Testis (tissue), 2 donors: ENCODE measurements at regions not wholly inside any gene's neighbourhood (a gene's known extent, or its start where the extent isn't known, plus 50 kb on each side); places are given as distances from the start of the nearest gene placed in this dataset.

Source experiments
- DNase-seq: peaks from one replicate; pipeline ENCODE4 v3.0.0-alpha.2; 2019
- H3K27ac ChIP-seq, 2 donors: fragments of 200-600 bp; sonication (generic); one replicate each; pipeline ENCODE4 v1.5.1; 2019
- H3K27me3 ChIP-seq: fragments of 200-600 bp; sonication (generic); one replicate; pipeline ENCODE4 v1.5.1; 2019
- H3K36me3 ChIP-seq: fragments of 200-600 bp; sonication (generic); one replicate; pipeline ENCODE4 v1.5.1; 2017; ENCODE audit warnings: low read depth; ENCODE audit errors: missing control alignments
- H3K4me1 ChIP-seq: fragments of 200-600 bp; sonication (generic); one replicate; pipeline ENCODE4 v1.5.1; 2019
- H3K4me3 ChIP-seq, 2 donors: fragments of 200-600 bp; sonication (generic); one replicate each; pipeline ENCODE4 v1.5.1; 2017 to 2019
- H3K9me3 ChIP-seq: fragments of 200-600 bp; sonication (generic); one replicate; pipeline ENCODE4 v1.5.1; 2017
- CTCF ChIP-seq, 3 experiments: fragments of 450-650 bp in 2 of 3; fragments of 200-600 bp in 1 of 3; sonication (generic) in 1 of 3; IDR thresholded peaks; one replicate each; pipeline ENCODE4 v1.5.1; 2016 to 2019; ENCODE audit warnings: antibody characterized with exemption in 3 of 3, mild to moderate bottlenecking in 2 of 3, moderate library complexity in 1 of 3
- POLR2A ChIP-seq: fragments of 450-650 bp; IDR thresholded peaks from one replicate; pipeline ENCODE4 v1.6.1; 2017; ENCODE audit warnings: antibody characterized with exemption, mild to moderate bottlenecking, moderate library complexity
- WGBS, 2 donors: methylation state at CpG; one replicate each; pipeline ENCODE4 v1.1.5; 2018; 5-methylcytosine and 5-hydroxymethylcytosine counted together
- intact Hi-C: fragments of 100-400 bp; cut with DNase I; formaldehyde crosslinking; loops from one replicate; pipeline ENCODE4 v1.15.1; 2023; ENCODE audit warnings: low total_unique reads

GRCh38 chr13:50126993-50127725, 111.9 kb downstream of the KCNRG start:
- WGBS, 2 donors = 14 to 25% methylated on average over 41 to 51 of the region's 51 CpGs
- H3K4me1 ChIP-seq = peaks cover 17% of the 10 kb centered on the region
- peak; percentile 52 for DNase-seq

GRCh38 chr13:50127726-50128291, 112.6 kb downstream of the KCNRG start:
- no peak for TF ChIP-seq CTCF (IDR thresholded peaks at IDR 0.05)
- TF ChIP-seq POLR2A = no peak
- no peak for DNase-seq
- WGBS, 2 donors = 30% methylated on average over 15 to 39 of the region's 39 CpGs
- Histone ChIP-seq H3K27me3 (peaks cover 5% of the 10 kb centered on the region), H3K27ac (peak overlapping the region in 1 of 2 donors; percentile 51), H3K9me3 (no peaks in the 10 kb centered on the region), H3K4me3 (peak overlapping the region; percentile 23 to 91), H3K4me1 (peaks cover 12% of the 10 kb centered on the region), H3K36me3 (no peaks in the 10 kb centered on the region)
- intact Hi-C loops = loop anchor here (5.0 kb wide), 1 partner anchor 46 kb away; no protein-coding TSS in a partner anchor

More at GRCh38 chr13:50126993-50127725, 111.9 kb downstream of the KCNRG start:
- Histone ChIP-seq H3K27ac (peak overlapping the region in 1 of 2 donors; percentile 51), H3K36me3 (no peaks in the 10 kb centered on the region), H3K27me3 (peaks cover 5% of the 10 kb centered on the region), H3K4me3 (peak overlapping the region; percentile 23 to 91), H3K9me3 (no peaks in the 10 kb centered on the region)
- intact Hi-C loops = loop anchor here (5.0 kb wide), 1 partner anchor 45 kb away; no protein-coding TSS in a partner anchor
- TF ChIP-seq POLR2A (no peak), CTCF (IDR thresholded peaks at IDR 0.05) (no peak)

- Histone ChIP-seq H3K36me3 (no peaks in the 10 kb centered on the region), H3K27ac (no peak overlapping the region), H3K9me3 (no peaks in the 10 kb centered on the region), H3K4me3 (peak overlapping the region; percentile 23 to 91), H3K27me3 (peaks cover 5% of the 10 kb centered on the region), H3K4me1 (peaks cover 11% of the 10 kb centered on the region)
- intact Hi-C loops = loop anchor here (5.0 kb wide), 1 partner anchor 46 kb away; no protein-coding TSS in a partner anchor
- DNase-seq = no peak
- WGBS, 2 donors = 54 to 62% methylated on average over 18 of the region's 18 CpGs
- TF ChIP-seq CTCF (IDR thresholded peaks at IDR 0.05) = no peak
- TF ChIP-seq POLR2A = no peak
Measured at GRCh38 chr13:50128428-50128931, 113.2 kb downstream of the KCNRG start.

GRCh38 chr13:50129081-50129705, 113.9 kb downstream of the KCNRG start:
- Histone ChIP-seq H3K36me3 (no peaks in the 10 kb centered on the region), H3K4me1 (peaks cover 11% of the 10 kb centered on the region), H3K4me3 (peak overlapping the region; percentile 27 to 32), H3K9me3 (no peaks in the 10 kb centered on the region), H3K27me3 (peaks cover 5% of the 10 kb centered on the region), H3K27ac (peak overlapping the region in 1 of 2 donors; percentile 45)
- intact Hi-C loops = loop anchor here (5.0 kb wide), 1 partner anchor 47 kb away; no protein-coding TSS in a partner anchor
- DNase-seq = no peak
- no peak for TF ChIP-seq POLR2A
- WGBS, 2 donors = 28 to 29% methylated on average over 12 to 30 of the region's 30 CpGs

- Histone ChIP-seq H3K4me1 (peaks cover 11% of the 10 kb centered on the region), H3K36me3 (no peaks in the 10 kb centered on the region), H3K27ac (peak overlapping the region in 1 of 2 donors; percentile 45), H3K27me3 (peaks cover 5% of the 10 kb centered on the region), H3K4me3 (peak overlapping the region; percentile 27 to 32), H3K9me3 (no peaks in the 10 kb centered on the region)
- intact Hi-C loops = loop anchor here (5.0 kb wide), 1 partner anchor 47 kb away; no protein-coding TSS in a partner anchor
- DNase-seq = no peak
- 6 to 7% methylated on average over 10 to 22 of the region's 22 CpGs for WGBS, 2 donors
- no peak for TF ChIP-seq POLR2A
- no peak for TF ChIP-seq CTCF (IDR thresholded peaks at IDR 0.05)
Measured at GRCh38 chr13:50129706-50130122, 114.5 kb downstream of the KCNRG start.
